ENCODE measurements at regions not wholly inside any gene's neighbourhood (a gene's known extent, or its start where the extent isn't known, plus 50 kb on each side); places are given as distances from the start of the nearest gene placed in this dataset.

GRCh38 chr5:154576429-154576806, 98.4 kb upstream of the HAND1 start:
- BruUV-seq (replicated peaks), result no TSS peak
- in situ Hi-C loops (cut with HindIII; ENCODE audit: low pct_unique_long_range_greater_than_20kb, low sequenced_read_pairs), result no loop called here
- Histone ChIP-seq H3K36me3 (ENCODE audit: control insufficient read depth, insufficient read depth, low read length) (no peaks in the 10 kb centered on the region), H3K4me1 (ENCODE audit: control insufficient read depth, insufficient read depth, low read length) (no peaks in the 10 kb centered on the region), H3K4me3 (ENCODE audit: low read depth in 2 of 2, low read length in 2 of 2) (no peak overlapping the region), H3K27ac (ENCODE audit: low read length) (no peak overlapping the region), H3K9me3 (ENCODE audit: control insufficient read depth, insufficient read depth, low read depth, low read length) (no peaks in the 10 kb centered on the region), H3K27me3 (ENCODE audit: control insufficient read depth, insufficient read depth, low read length) (peaks cover 3% of the 10 kb centered on the region)
- no peak for ATAC-seq
- DNase-seq (ENCODE audit: low read depth, low spot score), result no peak
- POLR2A ChIA-PET, result no interaction called here
- intact Hi-C loops (cut with micrococcal nuclease; ENCODE audit: unreplicated experiment), result no loop called here
- TF ChIP-seq POLR2AphosphoS5 (IDR thresholded peaks at IDR 0.05; ENCODE audit: low read depth, low read length), result no peak
- no peak for TF ChIP-seq TCF7L2 (IDR thresholded peaks at IDR 0.05; ENCODE audit: low read depth, low read length)
- TF ChIP-seq SIN3A (IDR thresholded peaks at IDR 0.05; ENCODE audit: borderline replicate concordance, insufficient read depth, low read depth, low read length), result no peak
- TF ChIP-seq REST (IDR thresholded peaks at IDR 0.05; ENCODE audit: insufficient read depth in 1 of 2, low read depth in 2 of 2, low read length in 1 of 2), result no peak
- TF ChIP-seq, protein P1, sequence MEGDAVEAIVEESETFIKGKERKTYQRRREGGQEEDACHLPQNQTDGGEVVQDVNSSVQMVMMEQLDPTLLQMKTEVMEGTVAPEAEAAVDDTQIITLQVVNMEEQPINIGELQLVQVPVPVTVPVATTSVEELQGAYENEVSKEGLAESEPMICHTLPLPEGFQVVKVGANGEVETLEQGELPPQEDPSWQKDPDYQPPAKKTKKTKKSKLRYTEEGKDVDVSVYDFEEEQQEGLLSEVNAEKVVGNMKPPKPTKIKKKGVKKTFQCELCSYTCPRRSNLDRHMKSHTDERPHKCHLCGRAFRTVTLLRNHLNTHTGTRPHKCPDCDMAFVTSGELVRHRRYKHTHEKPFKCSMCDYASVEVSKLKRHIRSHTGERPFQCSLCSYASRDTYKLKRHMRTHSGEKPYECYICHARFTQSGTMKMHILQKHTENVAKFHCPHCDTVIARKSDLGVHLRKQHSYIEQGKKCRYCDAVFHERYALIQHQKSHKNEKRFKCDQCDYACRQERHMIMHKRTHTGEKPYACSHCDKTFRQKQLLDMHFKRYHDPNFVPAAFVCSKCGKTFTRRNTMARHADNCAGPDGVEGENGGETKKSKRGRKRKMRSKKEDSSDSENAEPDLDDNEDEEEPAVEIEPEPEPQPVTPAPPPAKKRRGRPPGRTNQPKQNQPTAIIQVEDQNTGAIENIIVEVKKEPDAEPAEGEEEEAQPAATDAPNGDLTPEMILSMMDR (IDR thresholded peaks at IDR 0.05), result no peak
- CTCF ChIA-PET, result no interaction called here

DNA sequence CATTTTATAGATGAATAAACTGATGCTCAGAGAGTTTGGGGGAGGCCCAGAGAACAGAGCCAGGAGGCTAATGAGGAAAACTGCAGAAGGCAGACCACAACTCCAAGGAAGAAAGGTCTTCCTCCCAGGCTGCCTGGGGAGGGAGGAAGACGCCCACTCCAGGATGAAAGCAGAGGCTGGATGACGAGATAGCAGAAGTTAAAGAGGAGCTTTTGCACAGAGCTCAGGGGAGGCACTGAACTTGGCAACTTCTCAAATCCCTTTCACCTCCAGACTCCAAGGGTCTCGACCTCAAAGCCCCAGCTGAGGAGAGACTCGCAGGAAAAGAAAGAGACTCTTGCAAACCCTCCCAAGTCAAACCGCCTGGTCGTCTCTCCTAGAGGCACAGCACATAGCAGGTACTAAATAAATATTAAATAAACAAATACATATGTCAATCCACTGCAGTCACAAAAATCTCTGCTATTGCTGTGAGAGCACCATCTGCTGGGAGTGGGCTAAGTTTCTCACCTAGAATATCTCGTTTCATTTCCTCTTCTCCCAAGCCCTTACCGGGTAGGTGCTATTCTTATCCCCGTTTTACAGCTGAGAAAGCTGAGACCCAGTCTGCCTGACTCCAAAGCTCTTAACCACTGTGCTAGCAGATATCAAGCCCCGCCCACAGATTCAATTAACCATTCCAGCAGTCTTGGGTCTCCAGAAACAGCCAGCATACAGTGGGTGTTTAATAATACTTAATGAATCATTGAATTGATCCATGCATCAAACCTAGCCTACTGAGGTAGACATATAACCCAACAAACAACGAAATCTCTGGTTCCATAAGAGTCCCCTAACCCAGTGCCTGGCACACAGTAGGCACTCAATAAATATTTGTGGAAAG, 97.8 kb upstream of the HAND1 start:
- Histone ChIP-seq H3K36me3 (ENCODE audit: control insufficient read depth, insufficient read depth, low read length) (no peaks in the 10 kb centered on the region), H3K9me3 (ENCODE audit: control insufficient read depth, insufficient read depth, low read depth, low read length) (no peaks in the 10 kb centered on the region), H3K4me1 (ENCODE audit: control insufficient read depth, insufficient read depth, low read length) (no peaks in the 10 kb centered on the region), H3K27ac (ENCODE audit: low read length) (no peak overlapping the region), H3K27me3 (ENCODE audit: control insufficient read depth, insufficient read depth, low read length) (peaks cover 3% of the 10 kb centered on the region), H3K4me3 (ENCODE audit: low read depth in 2 of 2, low read length in 2 of 2) (no peak overlapping the region)
- DNase-seq (ENCODE audit: low read depth, low spot score) (no peak), ATAC-seq (peak; percentile 74)
- in situ Hi-C loops (cut with HindIII; ENCODE audit: low pct_unique_long_range_greater_than_20kb, low sequenced_read_pairs), result no loop called here
- BruUV-seq (replicated peaks), result no TSS peak
- ChIA-PET POLR2A (no interaction called here), CTCF (interaction anchor here (1.0 kb wide), 1 partner anchor 55 kb away, joined by 4 read pairs; no protein-coding TSS in a partner anchor)
- TF ChIP-seq POLR2AphosphoS5 (IDR thresholded peaks at IDR 0.05; ENCODE audit: low read depth, low read length) (no peak), TCF7L2 (IDR thresholded peaks at IDR 0.05; ENCODE audit: low read depth, low read length) (no peak), SIN3A (IDR thresholded peaks at IDR 0.05; ENCODE audit: borderline replicate concordance, insufficient read depth, low read depth, low read length) (no peak), REST (IDR thresholded peaks at IDR 0.05; ENCODE audit: insufficient read depth in 1 of 2, low read depth in 2 of 2, low read length in 1 of 2) (no peak)
- TF ChIP-seq, protein P1 (IDR thresholded peaks at IDR 0.05), result no peak; the same call in 1 of the 2 replicates
- intact Hi-C loops (cut with micrococcal nuclease; ENCODE audit: unreplicated experiment), result no loop called here
